ENCODE measurements at regions not wholly inside any gene's neighbourhood (a gene's known extent, or its start where the extent isn't known, plus 50 kb on each side); places are given as distances from the start of the nearest gene placed in this dataset.

- Mint-ChIP-seq H3K27ac (no peak overlapping the region), H3K27me3 (no peaks in the 10 kb centered on the region)
- no peak for DNase-seq
These were observed 159.8 kb upstream of the MITF start for GRCh38 chr3:69579306-69580041.

GRCh38 chr3:69569520-69569919 is 169.7 kb upstream of the MITF start:
- Mint-ChIP-seq H3K9me3 (peaks cover 4% of the 10 kb centered on the region), H3K4me1 (no peaks in the 10 kb centered on the region), H3K27ac (no peak overlapping the region), H3K4me3 (no peak overlapping the region), H3K27me3 (no peaks in the 10 kb centered on the region), H3K36me3 (ENCODE audit: low read depth) (no peaks in the 10 kb centered on the region)
- ChIA-PET POLR2A (no interaction called here), CTCF (no interaction called here)
- DNase-seq: no peak

More at GRCh38 chr3:69579306-69580041, 159.8 kb upstream of the MITF start:
- POLR2A ChIA-PET: no interaction called here
- no peak overlapping the region for H3K4me3 Mint-ChIP-seq
- no peaks in the 10 kb centered on the region for H3K36me3 Mint-ChIP-seq (ENCODE audit: low read depth)
- H3K9me3 Mint-ChIP-seq: no peaks in the 10 kb centered on the region
- H3K4me1 Mint-ChIP-seq: no peaks in the 10 kb centered on the region
- CTCF ChIA-PET: no interaction called here

GRCh38 chr3:69568951-69569350 is 170.3 kb upstream of the MITF start:
- DNase-seq: no peak
- Mint-ChIP-seq H3K9me3 (peaks cover 4% of the 10 kb centered on the region), H3K27me3 (no peaks in the 10 kb centered on the region), H3K36me3 (ENCODE audit: low read depth) (no peaks in the 10 kb centered on the region), H3K4me1 (no peaks in the 10 kb centered on the region), H3K27ac (no peak overlapping the region), H3K4me3 (no peak overlapping the region)
- ChIA-PET POLR2A (no interaction called here), CTCF (no interaction called here)

- POLR2A ChIA-PET: no interaction called here
- CTCF ChIA-PET: no interaction called here
- no peak overlapping the region for H3K27ac Mint-ChIP-seq
- no peak overlapping the region for H3K4me3 Mint-ChIP-seq
- H3K36me3 Mint-ChIP-seq (ENCODE audit: low read depth): no peaks in the 10 kb centered on the region
- DNase-seq: no peak
- peaks cover 4% of the 10 kb centered on the region for H3K9me3 Mint-ChIP-seq
- no peaks in the 10 kb centered on the region for H3K27me3 Mint-ChIP-seq
- no peaks in the 10 kb centered on the region for H3K4me1 Mint-ChIP-seq
These were observed 170.8 kb upstream of the MITF start for GRCh38 chr3:69568458-69568857.

GRCh38 chr3:69567710-69568052 is 171.6 kb upstream of the MITF start:
- ChIA-PET POLR2A (no interaction called here), CTCF (no interaction called here)
- no peak overlapping the region for H3K27ac Mint-ChIP-seq
- H3K36me3 Mint-ChIP-seq (ENCODE audit: low read depth): no peaks in the 10 kb centered on the region
- H3K4me3 Mint-ChIP-seq: no peak overlapping the region
- no peaks in the 10 kb centered on the region for H3K4me1 Mint-ChIP-seq
- H3K9me3 Mint-ChIP-seq: peaks cover 4% of the 10 kb centered on the region
- no peak for DNase-seq
- no peaks in the 10 kb centered on the region for H3K27me3 Mint-ChIP-seq

GRCh38 chr3:69567023-69567709 is 172.1 kb upstream of the MITF start:
- ChIA-PET POLR2A (no interaction called here), CTCF (no interaction called here)
- Mint-ChIP-seq H3K4me1 (no peaks in the 10 kb centered on the region), H3K4me3 (no peak overlapping the region), H3K27ac (no peak overlapping the region), H3K9me3 (peaks cover 4% of the 10 kb centered on the region), H3K36me3 (ENCODE audit: low read depth) (no peaks in the 10 kb centered on the region), H3K27me3 (no peaks in the 10 kb centered on the region)
- no peak for DNase-seq

- ChIA-PET POLR2A (no interaction called here), CTCF (no interaction called here)
- Mint-ChIP-seq H3K36me3 (ENCODE audit: low read depth) (no peaks in the 10 kb centered on the region), H3K4me3 (no peak overlapping the region), H3K27ac (no peak overlapping the region), H3K9me3 (peaks cover 4% of the 10 kb centered on the region), H3K27me3 (no peaks in the 10 kb centered on the region), H3K4me1 (no peaks in the 10 kb centered on the region)
- no peak for DNase-seq
These were observed 173.0 kb upstream of the MITF start for GRCh38 chr3:69566275-69566674.

GRCh38 chr3:69565316-69565715 is 173.9 kb upstream of the MITF start:
- POLR2A ChIA-PET: no interaction called here
- H3K9me3 Mint-ChIP-seq: peaks cover 4% of the 10 kb centered on the region
- no peaks in the 10 kb centered on the region for H3K27me3 Mint-ChIP-seq
- H3K36me3 Mint-ChIP-seq (ENCODE audit: low read depth): no peaks in the 10 kb centered on the region
- H3K27ac Mint-ChIP-seq: no peak overlapping the region
- CTCF ChIA-PET: no interaction called here
- no peak overlapping the region for H3K4me3 Mint-ChIP-seq
- H3K4me1 Mint-ChIP-seq: no peaks in the 10 kb centered on the region
- DNase-seq: no peak

GRCh38 chr3:69563981-69564380 is 175.3 kb upstream of the MITF start:
- H3K4me3 Mint-ChIP-seq: no peak overlapping the region
- DNase-seq: no peak
- H3K4me1 Mint-ChIP-seq: no peaks in the 10 kb centered on the region
- POLR2A ChIA-PET: no interaction called here
- H3K36me3 Mint-ChIP-seq (ENCODE audit: low read depth): no peaks in the 10 kb centered on the region
- no peaks in the 10 kb centered on the region for H3K27me3 Mint-ChIP-seq
- H3K27ac Mint-ChIP-seq: no peak overlapping the region
- peaks cover 4% of the 10 kb centered on the region for H3K9me3 Mint-ChIP-seq
- CTCF ChIA-PET: no interaction called here

- H3K36me3 Mint-ChIP-seq (ENCODE audit: low read depth): no peaks in the 10 kb centered on the region
- H3K4me3 Mint-ChIP-seq: no peak overlapping the region
- DNase-seq: no peak
- peaks cover 4% of the 10 kb centered on the region for H3K9me3 Mint-ChIP-seq
- H3K27ac Mint-ChIP-seq: no peak overlapping the region
- no peaks in the 10 kb centered on the region for H3K27me3 Mint-ChIP-seq
- no peaks in the 10 kb centered on the region for H3K4me1 Mint-ChIP-seq
- CTCF ChIA-PET: no interaction called here
- POLR2A ChIA-PET: no interaction called here
These were observed 176.1 kb upstream of the MITF start for GRCh38 chr3:69563151-69563550.

GRCh38 chr3:69562020-69562419 is 176.1 kb upstream of the FRMD4B start:
- no peak for DNase-seq
- POLR2A ChIA-PET: no interaction called here

GRCh38 chr3:69560818-69561217 is 174.9 kb upstream of the FRMD4B start:
- Mint-ChIP-seq H3K36me3 (ENCODE audit: low read depth) (no peaks in the 10 kb centered on the region), H3K4me1 (no peaks in the 10 kb centered on the region), H3K9me3 (no peaks in the 10 kb centered on the region), H3K27me3 (no peaks in the 10 kb centered on the region), H3K27ac (no peak overlapping the region), H3K4me3 (no peak overlapping the region)
- ChIA-PET POLR2A (no interaction called here), CTCF (no interaction called here)
- DNase-seq: no peak

More at GRCh38 chr3:69562020-69562419, 176.1 kb upstream of the FRMD4B start:
- CTCF ChIA-PET: no interaction called here
- Mint-ChIP-seq H3K36me3 (ENCODE audit: low read depth) (no peaks in the 10 kb centered on the region), H3K4me1 (no peaks in the 10 kb centered on the region), H3K4me3 (no peak overlapping the region), H3K27me3 (no peaks in the 10 kb centered on the region), H3K27ac (no peak overlapping the region), H3K9me3 (peaks cover 4% of the 10 kb centered on the region)

- POLR2A ChIA-PET: no interaction called here
- Mint-ChIP-seq H3K9me3 (no peaks in the 10 kb centered on the region), H3K27ac (no peak overlapping the region), H3K36me3 (ENCODE audit: low read depth) (no peaks in the 10 kb centered on the region), H3K4me3 (no peak overlapping the region), H3K27me3 (no peaks in the 10 kb centered on the region), H3K4me1 (no peaks in the 10 kb centered on the region)
- CTCF ChIA-PET: no interaction called here
- no peak for DNase-seq
These were observed 174.2 kb upstream of the FRMD4B start for GRCh38 chr3:69560116-69560515.

GRCh38 chr3:69558912-69559311 is 173.0 kb upstream of the FRMD4B start:
- ChIA-PET CTCF (no interaction called here), POLR2A (no interaction called here)
- Mint-ChIP-seq H3K36me3 (ENCODE audit: low read depth) (no peaks in the 10 kb centered on the region), H3K9me3 (no peaks in the 10 kb centered on the region), H3K4me3 (no peak overlapping the region), H3K27ac (no peak overlapping the region), H3K27me3 (no peaks in the 10 kb centered on the region), H3K4me1 (no peaks in the 10 kb centered on the region)
- DNase-seq: no peak
